Transverse colon (tissue), 4 donors: ENCODE measurements at regions not wholly inside any gene's neighbourhood (a gene's known extent, or its start where the extent isn't known, plus 50 kb on each side); places are given as distances from the start of the nearest gene placed in this dataset.

Experiments
- EP300 ChIP-seq: sonication (generic); formaldehyde crosslinking; IDR thresholded peaks from one replicate; pipeline ENCODE4 v1.6.1; 2017; ENCODE audit warnings: antibody characterized with exemption, low read depth
- POLR2A ChIP-seq: fragments of 450-650 bp; IDR thresholded peaks from one replicate; pipeline ENCODE4 v1.6.1; 2016; ENCODE audit warnings: antibody characterized with exemption, mild to moderate bottlenecking, moderate library complexity
- POLR2AphosphoS5 ChIP-seq, 3 donors: sonication (generic); formaldehyde crosslinking; IDR thresholded peaks; one replicate each; pipeline ENCODE4 v1.6.1; 2016; ENCODE audit warnings: antibody characterized with exemption in 3 of 3
- TF ChIP-seq, protein P1 (sequence below), 5 experiments: fragments of 200-600 bp in 3 of 5; fragments of 450-650 bp in 2 of 5; sonication (generic) in 3 of 5; IDR thresholded peaks; 1 replicate in 2 of 5; 2 replicates in 3 of 5; pipeline ENCODE4 v1.5.1; 2016 to 2017; ENCODE audit warnings: antibody characterized with exemption in 5 of 5, inconsistent platforms in 3 of 5, mild to moderate bottlenecking in 2 of 5, moderate library complexity in 1 of 5

DNA sequence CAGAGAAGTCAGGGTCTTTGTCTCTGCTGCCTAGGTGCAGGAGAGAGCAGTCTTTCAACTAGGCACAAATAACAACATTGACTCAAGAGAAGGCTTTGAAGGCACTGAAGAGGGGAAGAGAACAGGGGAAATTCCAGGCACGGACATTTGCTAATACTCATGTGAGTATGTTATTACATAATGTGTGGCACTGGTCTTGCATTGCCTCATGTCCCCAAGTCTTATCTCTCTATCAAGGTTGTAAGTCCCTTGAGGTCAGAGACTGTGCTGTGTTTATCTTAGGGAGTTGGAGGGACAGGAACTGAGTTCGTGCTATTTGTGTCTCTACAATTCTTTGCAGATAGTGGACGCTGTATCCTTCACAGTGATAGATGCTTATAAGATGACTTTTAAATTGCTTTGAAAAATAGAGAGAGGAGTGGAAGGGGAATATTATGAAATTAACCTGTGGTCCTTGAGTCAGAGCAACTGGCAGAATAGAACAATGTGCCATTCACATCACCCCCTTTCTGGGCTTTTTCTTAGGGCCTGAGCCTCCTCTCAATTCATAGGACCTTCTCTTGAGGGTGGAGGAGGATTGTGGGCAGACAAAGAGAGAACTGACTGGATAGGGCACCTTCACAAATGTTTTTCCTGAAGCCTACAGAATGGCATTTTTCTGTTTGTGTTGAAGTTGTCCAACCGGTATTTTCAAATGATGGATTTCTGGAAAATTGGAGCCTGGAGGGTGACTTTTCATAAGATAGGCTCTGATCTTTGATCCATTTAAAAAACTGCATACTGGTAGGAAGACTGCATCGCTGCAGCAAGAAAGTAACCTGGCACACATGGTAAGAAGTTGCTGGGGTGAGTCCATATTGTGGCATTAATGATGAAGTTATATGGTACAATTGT lies 96.6 kb upstream of the CXCR4 start:
- TF ChIP-seq EP300 (no peak), POLR2AphosphoS5 (IDR thresholded peaks at IDR 0.05) (no peak), POLR2A (no peak)
- TF ChIP-seq, protein P1, sequence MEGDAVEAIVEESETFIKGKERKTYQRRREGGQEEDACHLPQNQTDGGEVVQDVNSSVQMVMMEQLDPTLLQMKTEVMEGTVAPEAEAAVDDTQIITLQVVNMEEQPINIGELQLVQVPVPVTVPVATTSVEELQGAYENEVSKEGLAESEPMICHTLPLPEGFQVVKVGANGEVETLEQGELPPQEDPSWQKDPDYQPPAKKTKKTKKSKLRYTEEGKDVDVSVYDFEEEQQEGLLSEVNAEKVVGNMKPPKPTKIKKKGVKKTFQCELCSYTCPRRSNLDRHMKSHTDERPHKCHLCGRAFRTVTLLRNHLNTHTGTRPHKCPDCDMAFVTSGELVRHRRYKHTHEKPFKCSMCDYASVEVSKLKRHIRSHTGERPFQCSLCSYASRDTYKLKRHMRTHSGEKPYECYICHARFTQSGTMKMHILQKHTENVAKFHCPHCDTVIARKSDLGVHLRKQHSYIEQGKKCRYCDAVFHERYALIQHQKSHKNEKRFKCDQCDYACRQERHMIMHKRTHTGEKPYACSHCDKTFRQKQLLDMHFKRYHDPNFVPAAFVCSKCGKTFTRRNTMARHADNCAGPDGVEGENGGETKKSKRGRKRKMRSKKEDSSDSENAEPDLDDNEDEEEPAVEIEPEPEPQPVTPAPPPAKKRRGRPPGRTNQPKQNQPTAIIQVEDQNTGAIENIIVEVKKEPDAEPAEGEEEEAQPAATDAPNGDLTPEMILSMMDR (IDR thresholded peaks at IDR 0.05): no peak
